ENCODE measurements at regions not wholly inside any gene's neighbourhood (a gene's known extent, or its start where the extent isn't known, plus 50 kb on each side); places are given as distances from the start of the nearest gene placed in this dataset.

GRCh38 chr21:25422610-25423608 is 184.4 kb downstream of the MRPL39 start:
- no peak for DNase-seq

GRCh38 chr21:25421321-25422028 is 185.8 kb downstream of the MRPL39 start:
- DNase-seq = peak; percentile 78

GRCh38 chr21:25420831-25421230 is 186.4 kb downstream of the MRPL39 start:
- no peak for DNase-seq

- DNase-seq = no peak
Measured at GRCh38 chr21:25416669-25417068, 190.6 kb downstream of the MRPL39 start.

- no peak for DNase-seq
Measured at GRCh38 chr21:25412100-25412499, 195.2 kb downstream of the MRPL39 start.

- DNase-seq = no peak
Measured at GRCh38 chr21:25409978-25410377, 197.3 kb downstream of the MRPL39 start.

- no peak for DNase-seq
Measured at GRCh38 chr21:25408666-25409065, 198.6 kb downstream of the MRPL39 start.

- no peak for DNase-seq
Measured at GRCh38 chr21:25406887-25407579, 200.2 kb downstream of the MRPL39 start.

GRCh38 chr21:25405984-25406383 is 201.3 kb downstream of the MRPL39 start:
- no peak for DNase-seq

GRCh38 chr21:25402134-25402961 is 204.9 kb downstream of the MRPL39 start:
- no peak for DNase-seq

GRCh38 chr21:25400427-25400826 is 206.9 kb downstream of the MRPL39 start:
- no peak for DNase-seq

- no peak for DNase-seq
Measured at GRCh38 chr21:25398630-25399029, 208.7 kb downstream of the MRPL39 start.

GRCh38 chr21:25396135-25396711 is 211.1 kb downstream of the MRPL39 start:
- DNase-seq = peak; percentile 8

GRCh38 chr21:25391777-25392176 is 215.5 kb downstream of the MRPL39 start:
- no peak for DNase-seq

GRCh38 chr21:25390701-25391100 is 216.6 kb downstream of the MRPL39 start:
- no peak for DNase-seq

GRCh38 chr21:25387665-25388064 is 219.6 kb downstream of the MRPL39 start:
- DNase-seq = no peak

GRCh38 chr21:25385911-25386474 is 221.3 kb downstream of the MRPL39 start:
- DNase-seq = peak; percentile 34

GRCh38 chr21:25385341-25385740 is 221.9 kb downstream of the MRPL39 start:
- DNase-seq = no peak

- no peak for DNase-seq
Measured at GRCh38 chr21:25384782-25385181, 222.5 kb downstream of the MRPL39 start.

GRCh38 chr21:25383545-25383944 is 223.7 kb downstream of the MRPL39 start:
- DNase-seq = no peak

- DNase-seq = no peak
Measured at GRCh38 chr21:25381936-25382452, 225.3 kb downstream of the MRPL39 start.
